Astrocyte (in vitro differentiated cells and primary cell): ENCODE measurements at regions not wholly inside any gene's neighbourhood (a gene's known extent, or its start where the extent isn't known, plus 50 kb on each side); places are given as distances from the start of the nearest gene placed in this dataset.

Experiments
- DNase-seq: peaks from one replicate; pipeline ENCODE4 v3.0.0-alpha.2; 2010; ENCODE audit warnings: low read depth
- FAIRE-seq: peaks from 2 replicates; lab custom pipeline; 2011; peaks lifted over from hg19 to GRCh38; lab: Jason Lieb, UNC
- H2AFZ ChIP-seq: 2 replicates; pipeline ENCODE4 v1.6.0; 2012; ENCODE audit warnings: low read depth, low read length, inconsistent platforms
- H3K27ac ChIP-seq: 2 replicates; pipeline ENCODE4 v1.5.1; 2011; ENCODE audit warnings: low read depth, low read length, inconsistent platforms
- H3K27me3 ChIP-seq: 2 replicates; pipeline ENCODE4 v1.6.0; 2011; ENCODE audit warnings: low read length, inconsistent platforms; ENCODE audit not compliant: insufficient read depth
- H3K36me3 ChIP-seq: 2 replicates; pipeline ENCODE4 v1.5.1; 2011; ENCODE audit warnings: low read length, inconsistent platforms; ENCODE audit not compliant: insufficient read depth
- H3K4me1 ChIP-seq: 2 replicates; pipeline ENCODE4 v1.5.1; 2011; ENCODE audit warnings: low read length, inconsistent platforms; ENCODE audit not compliant: insufficient read depth
- H3K4me2 ChIP-seq: 2 replicates; pipeline ENCODE4 v1.6.0; 2012; ENCODE audit warnings: low read length, inconsistent platforms
- H3K4me3 ChIP-seq: 2 replicates; pipeline ENCODE4 v1.5.1; 2011; ENCODE audit warnings: low read depth, mild to moderate bottlenecking, low read length, inconsistent platforms; ENCODE audit not compliant: insufficient read depth
- H3K79me2 ChIP-seq: 2 replicates; pipeline ENCODE4 v1.6.0; 2012; ENCODE audit warnings: mild to moderate bottlenecking, low read length, inconsistent platforms; ENCODE audit not compliant: insufficient read depth
- H3K9ac ChIP-seq: 2 replicates; pipeline ENCODE4 v1.6.0; 2012; ENCODE audit warnings: mild to moderate bottlenecking, low read length, inconsistent platforms
- H3K9me3 ChIP-seq: 2 replicates; pipeline ENCODE4 v1.5.1; 2012; ENCODE audit warnings: low read depth, mild to moderate bottlenecking, low read length, inconsistent platforms; ENCODE audit not compliant: insufficient read depth
- H4K20me1 ChIP-seq: 2 replicates; pipeline ENCODE4 v1.6.0; 2012; ENCODE audit warnings: low read length, inconsistent platforms; ENCODE audit not compliant: insufficient read depth
- H3K27ac Mint-ChIP-seq: one replicate; pipeline ENCODE4 v1.8.0; 2021; ENCODE audit warnings: mild to moderate bottlenecking, mixed read lengths; ENCODE audit not compliant: unreplicated experiment
- H3K27me3 Mint-ChIP-seq: one replicate; pipeline ENCODE4 v1.8.0; 2021; ENCODE audit warnings: low read depth, mixed read lengths; ENCODE audit not compliant: unreplicated experiment
- H3K36me3 Mint-ChIP-seq: one replicate; pipeline ENCODE4 v1.8.0; 2021; ENCODE audit warnings: low read depth, mixed read lengths; ENCODE audit not compliant: unreplicated experiment
- H3K4me1 Mint-ChIP-seq: one replicate; pipeline ENCODE4 v1.8.0; 2021; ENCODE audit warnings: low read depth, mixed read lengths; ENCODE audit not compliant: unreplicated experiment
- H3K4me3 Mint-ChIP-seq: one replicate; pipeline ENCODE4 v1.8.0; 2021; ENCODE audit warnings: mild to moderate bottlenecking, moderate library complexity, mixed read lengths; ENCODE audit not compliant: unreplicated experiment
- H3K9me3 Mint-ChIP-seq: one replicate; pipeline ENCODE4 v1.8.0; 2021; ENCODE audit warnings: mild to moderate bottlenecking, mixed read lengths; ENCODE audit not compliant: unreplicated experiment
- EZH2 ChIP-seq: IDR thresholded peaks from 2 replicates; pipeline ENCODE4 v1.6.1; 2012; ENCODE audit warnings: mild to moderate bottlenecking, low read length, inconsistent platforms; ENCODE audit not compliant: insufficient read depth
- TF ChIP-seq, protein P1 (sequence below): IDR thresholded peaks from 2 replicates; pipeline ENCODE4 v1.5.1; 2011; ENCODE audit warnings: low read depth, mild to moderate bottlenecking, inconsistent platforms, low read length, moderate library complexity; ENCODE audit not compliant: insufficient read depth

GRCh38 chr2:103817746-103818145, 1036.2 kb upstream of the POU3F3 start:
- H4K20me1 ChIP-seq = no peaks in the 10 kb centered on the region
- no peaks in the 10 kb centered on the region for H3K4me1 Mint-ChIP-seq
- no peak overlapping the region for H3K4me2 ChIP-seq
- H3K9me3 Mint-ChIP-seq = peaks cover 2% of the 10 kb centered on the region
- no peak overlapping the region for H3K4me3 ChIP-seq
- H3K79me2 ChIP-seq = no peaks in the 10 kb centered on the region
- H3K4me3 Mint-ChIP-seq = no peak overlapping the region
- no peaks in the 10 kb centered on the region for H3K27me3 Mint-ChIP-seq
- no peaks in the 10 kb centered on the region for H3K9me3 ChIP-seq
- no peak for TF ChIP-seq EZH2
- TF ChIP-seq, protein P1, sequence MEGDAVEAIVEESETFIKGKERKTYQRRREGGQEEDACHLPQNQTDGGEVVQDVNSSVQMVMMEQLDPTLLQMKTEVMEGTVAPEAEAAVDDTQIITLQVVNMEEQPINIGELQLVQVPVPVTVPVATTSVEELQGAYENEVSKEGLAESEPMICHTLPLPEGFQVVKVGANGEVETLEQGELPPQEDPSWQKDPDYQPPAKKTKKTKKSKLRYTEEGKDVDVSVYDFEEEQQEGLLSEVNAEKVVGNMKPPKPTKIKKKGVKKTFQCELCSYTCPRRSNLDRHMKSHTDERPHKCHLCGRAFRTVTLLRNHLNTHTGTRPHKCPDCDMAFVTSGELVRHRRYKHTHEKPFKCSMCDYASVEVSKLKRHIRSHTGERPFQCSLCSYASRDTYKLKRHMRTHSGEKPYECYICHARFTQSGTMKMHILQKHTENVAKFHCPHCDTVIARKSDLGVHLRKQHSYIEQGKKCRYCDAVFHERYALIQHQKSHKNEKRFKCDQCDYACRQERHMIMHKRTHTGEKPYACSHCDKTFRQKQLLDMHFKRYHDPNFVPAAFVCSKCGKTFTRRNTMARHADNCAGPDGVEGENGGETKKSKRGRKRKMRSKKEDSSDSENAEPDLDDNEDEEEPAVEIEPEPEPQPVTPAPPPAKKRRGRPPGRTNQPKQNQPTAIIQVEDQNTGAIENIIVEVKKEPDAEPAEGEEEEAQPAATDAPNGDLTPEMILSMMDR = no peak
- no peak overlapping the region for H3K9ac ChIP-seq
- no peaks in the 10 kb centered on the region for H3K27me3 ChIP-seq
- H2AFZ ChIP-seq = no peak overlapping the region
- no peak for FAIRE-seq
- no peaks in the 10 kb centered on the region for H3K36me3 Mint-ChIP-seq
- DNase-seq = no peak
- H3K27ac ChIP-seq = no peak overlapping the region
- no peaks in the 10 kb centered on the region for H3K4me1 ChIP-seq
- no peak overlapping the region for H3K27ac Mint-ChIP-seq
- H3K36me3 ChIP-seq = no peaks in the 10 kb centered on the region

GRCh38 chr2:103818176-103818575, 1035.7 kb upstream of the POU3F3 start:
- no peaks in the 10 kb centered on the region for H3K79me2 ChIP-seq
- H2AFZ ChIP-seq = no peak overlapping the region
- no peaks in the 10 kb centered on the region for H3K36me3 ChIP-seq
- Mint-ChIP-seq H3K27me3 (no peaks in the 10 kb centered on the region), H3K4me3 (no peak overlapping the region), H3K27ac (no peak overlapping the region), H3K9me3 (peaks cover 2% of the 10 kb centered on the region), H3K36me3 (no peaks in the 10 kb centered on the region), H3K4me1 (no peaks in the 10 kb centered on the region)
- no peaks in the 10 kb centered on the region for H3K9me3 ChIP-seq
- no peaks in the 10 kb centered on the region for H3K4me1 ChIP-seq
- H3K27ac ChIP-seq = no peak overlapping the region
- DNase-seq = no peak
- no peak overlapping the region for H3K9ac ChIP-seq
- H3K27me3 ChIP-seq = no peaks in the 10 kb centered on the region
- no peak for FAIRE-seq
- no peak overlapping the region for H3K4me3 ChIP-seq
- no peaks in the 10 kb centered on the region for H4K20me1 ChIP-seq
- TF ChIP-seq, protein P1 = no peak
- TF ChIP-seq EZH2 = no peak
- H3K4me2 ChIP-seq = no peak overlapping the region

GRCh38 chr2:103819599-103819998, 1034.3 kb upstream of the POU3F3 start:
- FAIRE-seq (no peak), DNase-seq (no peak)
- Histone ChIP-seq H3K9ac (no peak overlapping the region), H3K27ac (no peak overlapping the region), H3K4me2 (no peak overlapping the region), H3K9me3 (no peaks in the 10 kb centered on the region), H3K4me1 (no peaks in the 10 kb centered on the region), H3K36me3 (no peaks in the 10 kb centered on the region), H4K20me1 (no peaks in the 10 kb centered on the region), H3K4me3 (no peak overlapping the region), H2AFZ (no peak overlapping the region), H3K79me2 (no peaks in the 10 kb centered on the region), H3K27me3 (no peaks in the 10 kb centered on the region)
- no peaks in the 10 kb centered on the region for H3K36me3 Mint-ChIP-seq
- TF ChIP-seq, protein P1 = no peak
- TF ChIP-seq EZH2 = no peak
- peaks cover 9% of the 10 kb centered on the region for H3K4me1 Mint-ChIP-seq
- no peaks in the 10 kb centered on the region for H3K27me3 Mint-ChIP-seq
- H3K4me3 Mint-ChIP-seq = no peak overlapping the region
- H3K27ac Mint-ChIP-seq = no peak overlapping the region
- peaks cover 2% of the 10 kb centered on the region for H3K9me3 Mint-ChIP-seq
